Renal cortical epithelial cell (primary cell): ENCODE measurements at regions not wholly inside any gene's neighbourhood (a gene's known extent, or its start where the extent isn't known, plus 50 kb on each side); places are given as distances from the start of the nearest gene placed in this dataset.

ENCODE experiments used
- DNase-seq: peaks from one replicate; pipeline ENCODE4 v3.0.0-alpha.2; 2011; ENCODE audit warnings: low read depth

- DNase-seq, result no peak
Observed at GRCh38 chr15:31274496-31275330, 51.9 kb upstream of the KLF13 start.

- DNase-seq, result no peak
Observed at GRCh38 chr15:31275331-31276262, 51.0 kb upstream of the KLF13 start.

GRCh38 chr15:31276596-31277298, 49.9 kb upstream of the KLF13 start:
- DNase-seq, result no peak
